HUES6 (cell line): ENCODE measurements at regions not wholly inside any gene's neighbourhood (a gene's known extent, or its start where the extent isn't known, plus 50 kb on each side); places are given as distances from the start of the nearest gene placed in this dataset.
"Not testable (repeated sequence)": the region's sequence is repeated elsewhere in the genome, so short reads cannot be mapped to it uniquely, and the experiment has no call there.

Experiments
- H3K27ac ChIP-seq: 2 replicates; pipeline ENCODE4 v1.7.0; 2013; ENCODE audit warnings: low read depth, mild to moderate bottlenecking, low read length, inconsistent platforms
- H3K27me3 ChIP-seq: 2 replicates; pipeline ENCODE4 v1.6.1; 2013; ENCODE audit warnings: low read length; ENCODE audit not compliant: control insufficient read depth, insufficient read depth
- H3K36me3 ChIP-seq: 2 replicates; pipeline ENCODE4 v1.6.1; 2013; ENCODE audit warnings: low read length; ENCODE audit not compliant: control insufficient read depth, insufficient read depth
- H3K4me1 ChIP-seq: 2 replicates; pipeline ENCODE4 v1.6.1; 2013; ENCODE audit warnings: low read length; ENCODE audit not compliant: control insufficient read depth, insufficient read depth
- H3K4me3 ChIP-seq: 2 replicates; pipeline ENCODE4 v1.5.1; 2013; ENCODE audit warnings: low read depth, low read length
- H3K9ac ChIP-seq: one replicate; pipeline ENCODE4 v1.6.1; 2013; ENCODE audit warnings: mild to moderate bottlenecking, low read length
- H3K9me3 ChIP-seq: 2 replicates; pipeline ENCODE4 v1.6.1; 2013; ENCODE audit warnings: low read depth, low read length; ENCODE audit not compliant: control insufficient read depth, insufficient read depth

- not testable (repeated sequence) for H3K36me3 ChIP-seq, H3K27me3 ChIP-seq, H3K4me1 ChIP-seq, H3K27ac ChIP-seq, H3K9ac ChIP-seq, H3K4me3 ChIP-seq, H3K9me3 ChIP-seq
Measured at GRCh38 chr3:75604286-75604934, 59.7 kb upstream of the FRG2C start.

- not testable (repeated sequence) for H3K4me3 ChIP-seq, H3K9ac ChIP-seq, H3K4me1 ChIP-seq, H3K36me3 ChIP-seq, H3K9me3 ChIP-seq, H3K27ac ChIP-seq
- H3K27me3 ChIP-seq, result peaks cover 32% of the 10 kb centered on the region
Measured at GRCh38 chr3:75607996-75608395, 56.1 kb upstream of the FRG2C start.

GRCh38 chr3:75609598-75609997, 54.5 kb upstream of the FRG2C start:
- H3K27me3 ChIP-seq, result peaks cover 32% of the 10 kb centered on the region
- not testable (repeated sequence) for H3K4me3 ChIP-seq, H3K4me1 ChIP-seq, H3K27ac ChIP-seq, H3K9ac ChIP-seq, H3K9me3 ChIP-seq, H3K36me3 ChIP-seq

- H3K4me3 ChIP-seq, result no peak overlapping the region
- no peaks in the 10 kb centered on the region for H3K9me3 ChIP-seq
- H3K36me3 ChIP-seq, result no peaks in the 10 kb centered on the region
- H3K4me1 ChIP-seq, result no peaks in the 10 kb centered on the region
- H3K27me3 ChIP-seq, result peaks cover 32% of the 10 kb centered on the region
- no peak overlapping the region for H3K27ac ChIP-seq
- H3K9ac ChIP-seq, result no peak overlapping the region
Measured at GRCh38 chr3:75610773-75611172, 53.4 kb upstream of the FRG2C start.

GRCh38 chr3:75611724-75612460, 52.2 kb upstream of the FRG2C start:
- not testable (repeated sequence) for H3K27ac ChIP-seq, H3K9me3 ChIP-seq, H3K4me1 ChIP-seq, H3K9ac ChIP-seq, H3K36me3 ChIP-seq, H3K4me3 ChIP-seq
- H3K27me3 ChIP-seq, result peaks cover 32% of the 10 kb centered on the region
